ENCODE measurements at regions not wholly inside any gene's neighbourhood (a gene's known extent, or its start where the extent isn't known, plus 50 kb on each side); places are given as distances from the start of the nearest gene placed in this dataset.

- TF ChIP-seq, protein P1, sequence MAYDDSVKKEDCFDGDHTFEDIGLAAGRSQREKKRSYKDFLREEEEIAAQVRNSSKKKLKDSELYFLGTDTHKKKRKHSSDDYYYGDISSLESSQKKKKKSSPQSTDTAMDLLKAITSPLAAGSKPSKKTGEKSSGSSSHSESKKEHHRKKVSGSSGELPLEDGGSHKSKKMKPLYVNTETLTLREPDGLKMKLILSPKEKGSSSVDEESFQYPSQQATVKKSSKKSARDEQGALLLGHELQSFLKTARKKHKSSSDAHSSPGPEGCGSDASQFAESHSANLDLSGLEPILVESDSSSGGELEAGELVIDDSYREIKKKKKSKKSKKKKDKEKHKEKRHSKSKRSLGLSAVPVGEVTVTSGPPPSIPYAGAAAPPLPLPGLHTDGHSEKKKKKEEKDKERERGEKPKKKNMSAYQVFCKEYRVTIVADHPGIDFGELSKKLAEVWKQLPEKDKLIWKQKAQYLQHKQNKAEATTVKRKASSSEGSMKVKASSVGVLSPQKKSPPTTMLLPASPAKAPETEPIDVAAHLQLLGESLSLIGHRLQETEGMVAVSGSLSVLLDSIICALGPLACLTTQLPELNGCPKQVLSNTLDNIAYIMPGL (CRISPR knock-in tag; IDR thresholded peaks at IDR 0.05): no peak
- TF ChIP-seq IRF2 (CRISPR knock-in tag; IDR thresholded peaks at IDR 0.05; ENCODE audit: borderline replicate concordance, low read depth): no peak
- TF ChIP-seq ATF3 (CRISPR knock-in tag; conservative IDR thresholded peaks at IDR 0.05): no peak
- no peak for TF ChIP-seq ATF1 (CRISPR knock-in tag; IDR thresholded peaks at IDR 0.05)
Measured at GRCh38 chr5:168070761-168071160, 220.7 kb upstream of the WWC1 start (continued).

DNA sequence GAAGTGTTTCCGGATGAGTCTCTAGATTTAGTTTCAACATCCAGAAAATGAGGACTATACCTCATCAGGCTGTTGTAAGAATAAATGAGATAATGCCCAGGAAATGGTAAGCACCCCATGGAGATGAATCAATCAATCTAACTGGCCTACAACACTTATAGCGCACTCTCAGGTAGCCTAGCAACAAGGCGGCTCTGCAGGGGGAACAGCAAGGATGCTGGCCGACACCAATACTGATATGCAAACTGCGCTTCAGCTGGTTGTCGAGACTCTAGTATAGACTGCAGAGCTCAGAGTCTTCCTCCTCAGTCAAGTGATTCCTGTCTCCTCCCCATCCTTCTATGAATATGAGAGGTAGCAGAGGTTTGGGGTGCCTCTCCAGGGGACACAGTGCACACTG lies 218.8 kb upstream of the WWC1 start:
- CTCF ChIA-PET: no interaction called here
- no peak for DNase-seq (ENCODE audit: low spot score)
- H3K9me3 Mint-ChIP-seq: no peaks in the 10 kb centered on the region
- no peak overlapping the region for H3K27ac Mint-ChIP-seq
- no peaks in the 10 kb centered on the region; the same call in 1 of the 2 replicates for H3K27me3 Mint-ChIP-seq (ENCODE audit: low read depth)
- POLR2A ChIA-PET: interaction anchor here (0.5 to 1.1 kb wide), 2 partner anchors 13 to 791 kb away, joined by 3 read pairs; no protein-coding TSS in a partner anchor
- peaks cover 11% of the 10 kb centered on the region for H3K4me1 Mint-ChIP-seq
- no peak for TF ChIP-seq ATF1 (CRISPR knock-in tag; IDR thresholded peaks at IDR 0.05)
- ATAC-seq: no peak
- no peak overlapping the region for H3K4me3 Mint-ChIP-seq
- no peaks in the 10 kb centered on the region for H3K36me3 Mint-ChIP-seq

- TF ChIP-seq TEAD4 (CRISPR knock-in tag; IDR thresholded peaks at IDR 0.05): no peak
- DNase-seq (ENCODE audit: low spot score) (no peak), ATAC-seq (no peak)
- POLR2A ChIA-PET: interaction anchor here (1.1 kb wide), 1 partner anchor 12 kb away, joined by 3 read pairs; no protein-coding TSS in a partner anchor
- H3K4me1 Mint-ChIP-seq: peaks cover 11% of the 10 kb centered on the region
- CTCF ChIA-PET: interaction anchor here (1.1 kb wide), 1 partner anchor 41 kb away, joined by 3 read pairs; no protein-coding TSS in a partner anchor
- H3K9me3 Mint-ChIP-seq: no peaks in the 10 kb centered on the region
- H3K27ac Mint-ChIP-seq: no peak overlapping the region
- H3K27me3 Mint-ChIP-seq (ENCODE audit: low read depth): no peaks in the 10 kb centered on the region; the same call in 1 of the 2 replicates
- no peak overlapping the region for H3K4me3 Mint-ChIP-seq
- H3K36me3 Mint-ChIP-seq: no peaks in the 10 kb centered on the region
Measured at GRCh38 chr5:168073311-168073710, 218.1 kb upstream of the WWC1 start.

DNA sequence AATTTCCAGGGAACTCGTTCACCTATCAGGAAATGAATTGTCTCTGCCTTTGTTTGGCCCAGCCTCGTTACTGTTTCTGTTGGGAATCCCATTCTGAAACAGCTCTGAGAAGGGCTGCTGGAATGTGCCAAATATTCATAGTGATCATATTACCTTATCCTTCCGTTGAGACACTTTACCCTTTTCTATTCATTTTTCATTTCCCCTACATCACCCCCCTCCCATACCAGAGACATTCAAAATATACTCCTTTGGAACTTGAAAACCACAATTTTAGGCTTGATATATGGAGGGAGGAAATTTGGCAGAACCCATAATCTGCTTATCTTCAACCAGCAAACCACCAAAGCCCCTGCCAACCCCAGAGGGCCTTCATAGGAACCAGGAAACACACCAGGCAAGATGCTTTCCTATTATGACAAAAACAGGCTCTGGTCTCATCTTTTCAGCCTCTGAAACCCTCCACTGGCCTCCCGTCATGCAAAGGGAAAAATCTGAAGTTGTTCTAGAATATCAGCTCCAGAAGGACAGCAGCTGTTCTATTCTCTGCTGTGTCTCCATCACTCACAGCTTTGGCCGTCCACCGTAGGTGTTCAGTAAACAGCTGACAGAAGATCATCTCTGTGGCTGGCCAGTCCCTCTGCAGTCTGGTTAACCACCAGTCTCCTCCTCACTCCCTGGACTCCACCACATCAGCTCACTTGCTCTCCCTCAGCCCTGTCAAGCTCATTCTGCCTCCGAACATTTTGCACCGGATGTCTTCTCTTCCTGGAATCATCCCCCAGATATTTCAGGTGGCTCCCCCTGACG lies 217.2 kb upstream of the WWC1 start:
- H3K36me3 Mint-ChIP-seq: no peaks in the 10 kb centered on the region
- ATAC-seq: no peak
- DNase-seq (ENCODE audit: low spot score): no peak
- H3K4me1 Mint-ChIP-seq: peaks cover 11% of the 10 kb centered on the region
- no peak overlapping the region for H3K27ac Mint-ChIP-seq
- no peak overlapping the region for H3K4me3 Mint-ChIP-seq
- CTCF ChIA-PET: interaction anchor here (1.1 kb wide), 1 partner anchor 40 kb away, joined by 3 read pairs; no protein-coding TSS in a partner anchor
- TF ChIP-seq CREB1 (CRISPR knock-in tag; IDR thresholded peaks at IDR 0.05) (no peak), SOX15 (CRISPR knock-in tag; IDR thresholded peaks at IDR 0.05) (no peak), NFATC4 (CRISPR knock-in tag; IDR thresholded peaks at IDR 0.05) (no peak), AR (CRISPR knock-in tag; IDR thresholded peaks at IDR 0.05) (no peak), NFE2L1 (CRISPR knock-in tag; IDR thresholded peaks at IDR 0.05) (no peak), RELA (CRISPR knock-in tag; IDR thresholded peaks at IDR 0.05; ENCODE audit: borderline replicate concordance) (no peak)
- TF ChIP-seq, protein P2, sequence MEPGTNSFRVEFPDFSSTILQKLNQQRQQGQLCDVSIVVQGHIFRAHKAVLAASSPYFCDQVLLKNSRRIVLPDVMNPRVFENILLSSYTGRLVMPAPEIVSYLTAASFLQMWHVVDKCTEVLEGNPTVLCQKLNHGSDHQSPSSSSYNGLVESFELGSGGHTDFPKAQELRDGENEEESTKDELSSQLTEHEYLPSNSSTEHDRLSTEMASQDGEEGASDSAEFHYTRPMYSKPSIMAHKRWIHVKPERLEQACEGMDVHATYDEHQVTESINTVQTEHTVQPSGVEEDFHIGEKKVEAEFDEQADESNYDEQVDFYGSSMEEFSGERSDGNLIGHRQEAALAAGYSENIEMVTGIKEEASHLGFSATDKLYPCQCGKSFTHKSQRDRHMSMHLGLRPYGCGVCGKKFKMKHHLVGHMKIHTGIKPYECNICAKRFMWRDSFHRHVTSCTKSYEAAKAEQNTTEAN (CRISPR knock-in tag; IDR thresholded peaks at IDR 0.05): no peak
- 0 out of 2 replicates have a peak, but pooled peaks cover 3% of the 10 kb centered on the region for H3K9me3 Mint-ChIP-seq
- H3K27me3 Mint-ChIP-seq (ENCODE audit: low read depth): no peaks in the 10 kb centered on the region; the same call in 1 of the 2 replicates
- POLR2A ChIA-PET: no interaction called here
